H9 (cell line): ENCODE measurements at regions not wholly inside any gene's neighbourhood (a gene's known extent, or its start where the extent isn't known, plus 50 kb on each side); places are given as distances from the start of the nearest gene placed in this dataset.

Experiments used
- DNase-seq: peaks from one replicate; pipeline ENCODE4 v3.0.0-alpha.2; 2017
- H2AFZ ChIP-seq: one replicate; pipeline ENCODE4 v1.6.1; 2013; ENCODE audit warnings: mild to moderate bottlenecking, low read length, control low read depth, moderate library complexity
- H2AK5ac ChIP-seq: 2 replicates; pipeline ENCODE4 v1.6.1; 2013; ENCODE audit warnings: low read length, control low read depth, mixed read lengths; ENCODE audit not compliant: insufficient read length
- H2BK120ac ChIP-seq: one replicate; pipeline ENCODE4 v1.6.1; 2013; ENCODE audit warnings: low read depth, mild to moderate bottlenecking, low read length, control low read depth, inconsistent platforms; ENCODE audit not compliant: poor library complexity, severe bottlenecking
- H2BK12ac ChIP-seq: 2 replicates; pipeline ENCODE4 v1.6.1; 2013; ENCODE audit warnings: low read length, control low read depth, mixed read lengths, low read depth; ENCODE audit not compliant: insufficient read length
- H2BK15ac ChIP-seq: 2 replicates; pipeline ENCODE4 v1.6.1; 2013; ENCODE audit warnings: low read depth, low read length, control low read depth
- H2BK20ac ChIP-seq: one replicate; pipeline ENCODE4 v1.6.1; 2013; ENCODE audit warnings: low read depth, mild to moderate bottlenecking, low read length, control low read depth, inconsistent platforms; ENCODE audit not compliant: poor library complexity, severe bottlenecking
- H2BK5ac ChIP-seq: 2 replicates; pipeline ENCODE4 v1.6.1; 2013; ENCODE audit warnings: low read length, control low read depth, mixed read lengths; ENCODE audit not compliant: insufficient read length
- H3K14ac ChIP-seq: 2 replicates; pipeline ENCODE4 v1.6.1; 2013; ENCODE audit warnings: low read length, control low read depth; ENCODE audit not compliant: insufficient read depth
- H3K18ac ChIP-seq: 2 replicates; pipeline ENCODE4 v1.6.1; 2013; ENCODE audit warnings: low read depth, mild to moderate bottlenecking, mixed read lengths, low read length, control low read depth; ENCODE audit not compliant: insufficient read length
- H3K23ac ChIP-seq: 2 replicates; pipeline ENCODE4 v1.6.1; 2013; ENCODE audit warnings: low read length, control low read depth, mixed read lengths, low read depth; ENCODE audit not compliant: insufficient read length
- H3K23me2 ChIP-seq: 2 replicates; pipeline ENCODE4 v1.6.1; 2013; ENCODE audit warnings: low read depth, mild to moderate bottlenecking, mixed read lengths, low read length, control low read depth; ENCODE audit not compliant: insufficient read length, poor library complexity, severe bottlenecking
- H3K27ac ChIP-seq: 2 replicates; pipeline ENCODE4 v1.5.1; 2013; ENCODE audit warnings: low read length, control low read depth, mixed read lengths, low read depth; ENCODE audit not compliant: insufficient read length
- H3K27me3 ChIP-seq: 2 replicates; pipeline ENCODE4 v1.6.1; 2013; ENCODE audit warnings: low read length, control low read depth, inconsistent platforms; ENCODE audit not compliant: insufficient read depth
- H3K4ac ChIP-seq: 2 replicates; pipeline ENCODE4 v1.6.1; 2013; ENCODE audit warnings: low read depth, mild to moderate bottlenecking, control low read depth, inconsistent platforms, low read length, moderate library complexity
- H3K4me1 ChIP-seq: 2 replicates; pipeline ENCODE4 v1.6.1; 2013; ENCODE audit warnings: low read length, control low read depth, inconsistent platforms; ENCODE audit not compliant: insufficient read depth
- H3K4me2 ChIP-seq: 2 replicates; pipeline ENCODE4 v1.6.1; 2013; ENCODE audit warnings: low read length, control low read depth, mixed read lengths; ENCODE audit not compliant: insufficient read length, insufficient read depth
- H3K56ac ChIP-seq: 2 replicates; pipeline ENCODE4 v1.6.1; 2013; ENCODE audit warnings: low read depth, mild to moderate bottlenecking, mixed read lengths, low read length, control low read depth; ENCODE audit not compliant: insufficient read length
- H3K79me1 ChIP-seq: 2 replicates; pipeline ENCODE4 v1.6.1; 2013; ENCODE audit warnings: low read depth, mild to moderate bottlenecking, moderate library complexity, low read length, control low read depth, inconsistent platforms; ENCODE audit not compliant: insufficient read depth, poor library complexity, severe bottlenecking
- H3K79me2 ChIP-seq: 2 replicates; pipeline ENCODE4 v1.6.1; 2013; ENCODE audit warnings: low read length, control low read depth, inconsistent platforms; ENCODE audit not compliant: insufficient read depth
- H3K9ac ChIP-seq: 2 replicates; pipeline ENCODE4 v1.6.1; 2013; ENCODE audit warnings: low read length, control low read depth, mixed read lengths; ENCODE audit not compliant: insufficient read length; ENCODE audit errors: extremely low read depth
- H3K9me3 ChIP-seq: one replicate; pipeline ENCODE4 v1.6.1; 2013; ENCODE audit warnings: low read depth, low read length, inconsistent platforms; ENCODE audit not compliant: control insufficient read depth
- H3T11ph ChIP-seq: one replicate; pipeline ENCODE4 v1.6.1; 2013; ENCODE audit warnings: mild to moderate bottlenecking, low read length, control low read depth, inconsistent platforms
- H4K20me1 ChIP-seq: one replicate; pipeline ENCODE4 v1.6.1; 2013; ENCODE audit not compliant: control insufficient read depth, insufficient read length, insufficient read depth
- H4K5ac ChIP-seq: 2 replicates; pipeline ENCODE4 v1.6.1; 2013; ENCODE audit warnings: low read depth, mild to moderate bottlenecking, mixed read lengths, low read length, control low read depth; ENCODE audit not compliant: insufficient read length
- H4K8ac ChIP-seq: replicated peaks from 2 replicates; pipeline ENCODE4 v1.6.1; 2013; ENCODE audit warnings: low read length, control low read depth, mixed read lengths, low read depth; ENCODE audit not compliant: insufficient read length
- H4K91ac ChIP-seq: 2 replicates; pipeline ENCODE4 v1.6.1; 2013; ENCODE audit warnings: low read depth, mild to moderate bottlenecking, moderate library complexity, mixed read lengths, low read length, control low read depth; ENCODE audit not compliant: insufficient read length
- H3K27ac Mint-ChIP-seq, 3 experiments: 2 replicates in 2 of 3; 3 replicates in 1 of 3; pipeline ENCODE4 v1.8.0; 2020 to 2021; ENCODE audit warnings: mixed read lengths in 3 of 3, mild to moderate bottlenecking in 1 of 3, moderate library complexity in 1 of 3
- H3K27me3 Mint-ChIP-seq: 2 replicates; pipeline ENCODE4 v1.8.0; 2021; ENCODE audit warnings: low read depth, mild to moderate bottlenecking, moderate library complexity, mixed read lengths
- H3K36me3 Mint-ChIP-seq, 3 experiments: 2 replicates in 2 of 3; 3 replicates in 1 of 3; pipeline ENCODE4 v1.8.0; 2020 to 2021; ENCODE audit warnings: low read depth in 3 of 3, mixed read lengths in 3 of 3; ENCODE audit not compliant: insufficient read depth in 1 of 3
- H3K4me1 Mint-ChIP-seq, 2 experiments: 2 replicates each; pipeline ENCODE4 v1.8.0; 2020; ENCODE audit warnings: mixed read lengths in 2 of 2
- H3K4me3 Mint-ChIP-seq, 2 experiments: 2 replicates in 1 of 2; 3 replicates in 1 of 2; pipeline ENCODE4 v1.8.0; 2020 to 2021; ENCODE audit warnings: mild to moderate bottlenecking in 2 of 2, mixed read lengths in 2 of 2, moderate library complexity in 1 of 2
- H3K9me3 Mint-ChIP-seq, 2 experiments: 2 replicates in 1 of 2; 3 replicates in 1 of 2; pipeline ENCODE4 v1.8.0; 2020; ENCODE audit warnings: mild to moderate bottlenecking in 2 of 2, mixed read lengths in 2 of 2, moderate library complexity in 1 of 2
- CTCF ChIP-seq: fragments of 200-600 bp; sonication (generic); conservative IDR thresholded peaks from 3 replicates; pipeline ENCODE4 v1.8.0; 2021; ENCODE audit warnings: antibody characterized with exemption, mild to moderate bottlenecking
- WGBS: extraction: QIAGEN DNeasy Blood & Tissue Kit; methylation state at CpG from one replicate; pipeline ENCODE4 v1.1.7; 2013; ENCODE audit warnings: missing lambda C conversion rate, low lambda C conversion rate, mixed read lengths; ENCODE audit not compliant: insufficient read length; ENCODE audit errors: extremely low coverage; 5-methylcytosine and 5-hydroxymethylcytosine counted together

DNA sequence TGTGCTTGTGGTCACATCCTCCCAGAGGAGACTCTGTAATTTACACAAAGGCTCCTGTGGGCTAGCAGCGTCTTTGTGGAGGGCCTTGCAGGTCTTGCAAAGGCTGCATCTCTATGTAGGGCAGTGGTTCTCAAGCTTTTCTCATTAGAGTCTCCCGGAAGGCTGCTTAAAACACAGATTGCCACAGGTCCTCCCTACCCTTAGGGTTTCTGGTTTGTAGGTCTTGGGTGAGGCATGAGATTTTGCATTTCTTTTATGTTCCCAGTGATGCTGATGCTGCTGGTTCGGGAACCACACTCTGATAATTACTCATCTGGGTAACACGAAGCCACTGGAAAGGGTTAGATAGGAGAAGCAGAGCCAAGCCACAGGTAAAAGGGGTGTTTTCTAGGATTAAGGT is 151.3 kb upstream of the ZBED5 start:
- no peak overlapping the region for H4K5ac ChIP-seq
- no peak overlapping the region for H2AK5ac ChIP-seq
- H3K27me3 ChIP-seq, result no peaks in the 10 kb centered on the region
- no peak overlapping the region for H4K91ac ChIP-seq
- no peak overlapping the region for H3K27ac ChIP-seq
- Mint-ChIP-seq H3K36me3 (peaks cover 0 to 4% (median 0%) of the 10 kb centered on the region in 3 experiments; a peak in 1 of 7 replicates), H3K4me1 (peaks cover 12 to 16% of the 10 kb centered on the region in 2 experiments), H3K27me3 (peaks cover 5% of the 10 kb centered on the region), H3K4me3 (no peak overlapping the region), H3K27ac (no peak overlapping the region), H3K9me3 (peaks cover 3 to 6% of the 10 kb centered on the region in 2 experiments; a peak in 3 of 5 replicates)
- no peaks in the 10 kb centered on the region for H3K9me3 ChIP-seq
- no peak overlapping the region for H3K23ac ChIP-seq
- H3K9ac ChIP-seq, result no peak overlapping the region
- H3K4me2 ChIP-seq, result no peak overlapping the region
- no peak overlapping the region for H4K8ac ChIP-seq
- H2AFZ ChIP-seq, result no peak overlapping the region
- H3K79me2 ChIP-seq, result no peaks in the 10 kb centered on the region
- H2BK120ac ChIP-seq, result no peak overlapping the region
- H2BK20ac ChIP-seq, result no peak overlapping the region
- H3K14ac ChIP-seq, result no peak overlapping the region
- no peaks in the 10 kb centered on the region for H3K23me2 ChIP-seq
- WGBS, result no CpG with 5 or more reads among the region's 4 CpGs
- no peaks in the 10 kb centered on the region for H3K79me1 ChIP-seq
- DNase-seq, result no peak
- no peak overlapping the region for H2BK5ac ChIP-seq
- H2BK12ac ChIP-seq, result no peak overlapping the region
- no peak overlapping the region for H2BK15ac ChIP-seq
- no peak overlapping the region for H3K56ac ChIP-seq
- TF ChIP-seq CTCF, result no peak
- H4K20me1 ChIP-seq, result no peaks in the 10 kb centered on the region
- H3K18ac ChIP-seq, result no peak overlapping the region
- no peak overlapping the region for H3K4ac ChIP-seq
- H3K4me1 ChIP-seq, result peaks cover 6% of the 10 kb centered on the region
- H3T11ph ChIP-seq, result no peak overlapping the region
